HEK293 (cell line): ENCODE measurements at regions not wholly inside any gene's neighbourhood (a gene's known extent, or its start where the extent isn't known, plus 50 kb on each side); places are given as distances from the start of the nearest gene placed in this dataset.

Source experiments
- CTCF ChIA-PET: fragments of 350-600 bp; formaldehyde crosslinking; extraction: SDS; loops from one replicate; lab custom pipeline; 2021; ENCODE audit warnings: antibody characterized with exemption; lab: Yijun Ruan, JAX
- POLR2A ChIA-PET: fragments of 300-600 bp; formaldehyde crosslinking; extraction: SDS; loops from one replicate; lab custom pipeline; 2020; ENCODE audit warnings: antibody characterized with exemption, inconsistent platforms; lab: Yijun Ruan, JAX
- H3K27ac ChIP-seq: fragments of 200-500 bp; sonication (Bioruptor generic); 2 replicates; pipeline ENCODE4 v1.5.1; 2014; ENCODE audit warnings: low read depth, low read length, control low read depth, inconsistent platforms; ENCODE audit errors: extremely low read depth
- H3K36me3 ChIP-seq, 2 experiments: fragments of 200-500 bp in 1 of 2; sonication (Bioruptor generic) in 1 of 2; 1 replicate in 1 of 2; 2 replicates in 1 of 2; pipeline ENCODE4 v1.5.1; 2014 to 2017; ENCODE audit warnings: inconsistent platforms in 2 of 2, low read length in 2 of 2; ENCODE audit not compliant: control insufficient read depth in 2 of 2, insufficient read depth in 1 of 2
- H3K4me1 ChIP-seq: fragments of 200-500 bp; sonication (Bioruptor generic); 2 replicates; pipeline ENCODE4 v1.5.1; 2014; ENCODE audit warnings: mild to moderate bottlenecking, low read length, inconsistent platforms; ENCODE audit not compliant: control insufficient read depth, insufficient read depth
- H3K4me3 ChIP-seq: 2 replicates; pipeline ENCODE4 v1.5.1; 2011; ENCODE audit warnings: low read depth, mild to moderate bottlenecking, control low read depth, low read length, moderate library complexity
- H3K9me3 ChIP-seq: fragments of 200-500 bp; sonication (Bioruptor generic); 2 replicates; pipeline ENCODE4 v1.5.1; 2014; ENCODE audit warnings: low read depth, low read length, inconsistent platforms; ENCODE audit not compliant: control insufficient read depth, insufficient read depth
- GFI1B ChIP-seq: fragments of 450-650 bp; formaldehyde crosslinking; IDR thresholded peaks from 2 replicates; pipeline ENCODE4 v1.5.1; 2016; ENCODE audit warnings: missing biosample characterization, missing genetic modification characterization
- KLF7 ChIP-seq: fragments of 450-650 bp; formaldehyde crosslinking; IDR thresholded peaks from 2 replicates; pipeline ENCODE4 v1.5.1; 2016; ENCODE audit warnings: missing biosample characterization, missing genetic modification characterization, borderline replicate concordance
- KLF9 ChIP-seq: fragments of 450-650 bp; formaldehyde crosslinking; IDR thresholded peaks from 2 replicates; pipeline ENCODE4 v1.5.1; 2016; ENCODE audit warnings: missing biosample characterization, missing genetic modification characterization, low read depth
- MEIS1 ChIP-seq: sonication (generic); formaldehyde crosslinking; IDR thresholded peaks from 2 replicates; pipeline ENCODE4 v1.8.1; 2022; ENCODE audit warnings: missing genetic modification reagents, mild to moderate bottlenecking, borderline replicate concordance
- PRDM4 ChIP-seq: fragments of 450-650 bp; formaldehyde crosslinking; IDR thresholded peaks from 2 replicates; pipeline ENCODE4 v1.5.1; 2017; ENCODE audit warnings: missing biosample characterization, missing genetic modification characterization
- ZBTB11 ChIP-seq: fragments of 450-650 bp; formaldehyde crosslinking; conservative IDR thresholded peaks from 2 replicates; pipeline ENCODE4 v1.5.1; 2016; ENCODE audit warnings: low read depth, missing biosample characterization, missing genetic modification characterization
- ZNF362 ChIP-seq: fragments of 450-650 bp; formaldehyde crosslinking; IDR thresholded peaks from 2 replicates; pipeline ENCODE4 v1.5.1; 2016; ENCODE audit warnings: missing biosample characterization, missing genetic modification characterization
- ZNF426 ChIP-seq: fragments of 450-650 bp; formaldehyde crosslinking; IDR thresholded peaks from 2 replicates; pipeline ENCODE4 v1.5.1; 2017; ENCODE audit warnings: missing biosample characterization, missing genetic modification characterization, mild to moderate bottlenecking, inconsistent platforms, moderate library complexity
- ZNF433 ChIP-seq: fragments of 450-650 bp; formaldehyde crosslinking; IDR thresholded peaks from 2 replicates; pipeline ENCODE4 v1.5.1; 2016; ENCODE audit warnings: missing biosample characterization, missing genetic modification characterization, low read depth
- ZNF501 ChIP-seq: fragments of 450-650 bp; formaldehyde crosslinking; IDR thresholded peaks from 2 replicates; pipeline ENCODE4 v1.5.1; 2016; ENCODE audit warnings: missing biosample characterization, missing genetic modification characterization
- ZNF521 ChIP-seq: fragments of 450-650 bp; formaldehyde crosslinking; IDR thresholded peaks from 2 replicates; pipeline ENCODE4 v1.5.1; 2017; ENCODE audit warnings: missing biosample characterization, mild to moderate bottlenecking, missing genetic modification characterization
- ZNF529 ChIP-seq: fragments of 450-650 bp; formaldehyde crosslinking; IDR thresholded peaks from 2 replicates; pipeline ENCODE4 v1.5.1; 2017; ENCODE audit warnings: missing genetic modification characterization, missing biosample characterization; ENCODE audit not compliant: insufficient replicate concordance
- ZNF596 ChIP-seq: fragments of 450-650 bp; IDR thresholded peaks from 2 replicates; pipeline ENCODE4 v1.5.0; 2018; ENCODE audit warnings: missing biosample characterization, mild to moderate bottlenecking, missing genetic modification characterization, moderate library complexity
- ZNF610 ChIP-seq: fragments of 450-650 bp; formaldehyde crosslinking; IDR thresholded peaks from 2 replicates; pipeline ENCODE4 v1.5.1; 2016; ENCODE audit warnings: missing biosample characterization, missing genetic modification characterization, borderline replicate concordance
- ZNF624 ChIP-seq: fragments of 450-650 bp; formaldehyde crosslinking; IDR thresholded peaks from 2 replicates; pipeline ENCODE4 v1.5.1; 2017; ENCODE audit warnings: missing biosample characterization, missing genetic modification characterization
- ZNF645 ChIP-seq: fragments of 450-650 bp; formaldehyde crosslinking; IDR thresholded peaks from 2 replicates; pipeline ENCODE4; 2016; ENCODE audit warnings: missing biosample characterization, missing genetic modification characterization
- ZNF701 ChIP-seq: fragments of 450-650 bp; formaldehyde crosslinking; IDR thresholded peaks from 2 replicates; pipeline ENCODE4 v1.5.1; 2016; ENCODE audit warnings: missing biosample characterization, missing genetic modification characterization
- ZNF791 ChIP-seq: fragments of 450-650 bp; formaldehyde crosslinking; IDR thresholded peaks from 2 replicates; pipeline ENCODE4 v1.5.1; 2016; ENCODE audit warnings: missing biosample characterization, missing genetic modification characterization
- ZNF792 ChIP-seq: fragments of 450-650 bp; formaldehyde crosslinking; IDR thresholded peaks from 2 replicates; pipeline ENCODE4 v1.5.1; 2016; ENCODE audit warnings: missing biosample characterization, missing genetic modification characterization
- TF ChIP-seq, protein P1 (sequence below): fragments of 450-650 bp; formaldehyde crosslinking; IDR thresholded peaks from 2 replicates; pipeline ENCODE4 v1.5.1; 2016; ENCODE audit warnings: missing biosample characterization, missing genetic modification characterization, borderline replicate concordance

DNA sequence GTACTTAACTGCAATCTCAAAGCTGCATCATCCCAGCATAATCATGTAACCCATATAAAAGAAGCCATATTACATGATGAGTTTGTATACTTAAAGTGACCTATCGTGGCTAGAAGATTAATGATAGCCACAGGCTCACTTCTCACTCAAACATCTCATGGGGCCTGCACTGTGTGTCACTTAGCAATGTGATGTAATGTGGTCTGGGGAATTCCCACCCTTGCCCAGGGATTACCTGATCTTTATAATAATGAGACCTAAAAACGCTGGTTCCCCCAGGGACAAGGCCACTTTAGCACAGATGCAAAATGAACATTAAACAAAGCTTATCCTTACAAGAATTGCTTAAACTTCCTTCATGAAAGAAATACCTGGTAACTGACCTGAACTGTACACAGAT lies 427.1 kb upstream of the CNTNAP5 start (continued):
- TF ChIP-seq, protein P1, sequence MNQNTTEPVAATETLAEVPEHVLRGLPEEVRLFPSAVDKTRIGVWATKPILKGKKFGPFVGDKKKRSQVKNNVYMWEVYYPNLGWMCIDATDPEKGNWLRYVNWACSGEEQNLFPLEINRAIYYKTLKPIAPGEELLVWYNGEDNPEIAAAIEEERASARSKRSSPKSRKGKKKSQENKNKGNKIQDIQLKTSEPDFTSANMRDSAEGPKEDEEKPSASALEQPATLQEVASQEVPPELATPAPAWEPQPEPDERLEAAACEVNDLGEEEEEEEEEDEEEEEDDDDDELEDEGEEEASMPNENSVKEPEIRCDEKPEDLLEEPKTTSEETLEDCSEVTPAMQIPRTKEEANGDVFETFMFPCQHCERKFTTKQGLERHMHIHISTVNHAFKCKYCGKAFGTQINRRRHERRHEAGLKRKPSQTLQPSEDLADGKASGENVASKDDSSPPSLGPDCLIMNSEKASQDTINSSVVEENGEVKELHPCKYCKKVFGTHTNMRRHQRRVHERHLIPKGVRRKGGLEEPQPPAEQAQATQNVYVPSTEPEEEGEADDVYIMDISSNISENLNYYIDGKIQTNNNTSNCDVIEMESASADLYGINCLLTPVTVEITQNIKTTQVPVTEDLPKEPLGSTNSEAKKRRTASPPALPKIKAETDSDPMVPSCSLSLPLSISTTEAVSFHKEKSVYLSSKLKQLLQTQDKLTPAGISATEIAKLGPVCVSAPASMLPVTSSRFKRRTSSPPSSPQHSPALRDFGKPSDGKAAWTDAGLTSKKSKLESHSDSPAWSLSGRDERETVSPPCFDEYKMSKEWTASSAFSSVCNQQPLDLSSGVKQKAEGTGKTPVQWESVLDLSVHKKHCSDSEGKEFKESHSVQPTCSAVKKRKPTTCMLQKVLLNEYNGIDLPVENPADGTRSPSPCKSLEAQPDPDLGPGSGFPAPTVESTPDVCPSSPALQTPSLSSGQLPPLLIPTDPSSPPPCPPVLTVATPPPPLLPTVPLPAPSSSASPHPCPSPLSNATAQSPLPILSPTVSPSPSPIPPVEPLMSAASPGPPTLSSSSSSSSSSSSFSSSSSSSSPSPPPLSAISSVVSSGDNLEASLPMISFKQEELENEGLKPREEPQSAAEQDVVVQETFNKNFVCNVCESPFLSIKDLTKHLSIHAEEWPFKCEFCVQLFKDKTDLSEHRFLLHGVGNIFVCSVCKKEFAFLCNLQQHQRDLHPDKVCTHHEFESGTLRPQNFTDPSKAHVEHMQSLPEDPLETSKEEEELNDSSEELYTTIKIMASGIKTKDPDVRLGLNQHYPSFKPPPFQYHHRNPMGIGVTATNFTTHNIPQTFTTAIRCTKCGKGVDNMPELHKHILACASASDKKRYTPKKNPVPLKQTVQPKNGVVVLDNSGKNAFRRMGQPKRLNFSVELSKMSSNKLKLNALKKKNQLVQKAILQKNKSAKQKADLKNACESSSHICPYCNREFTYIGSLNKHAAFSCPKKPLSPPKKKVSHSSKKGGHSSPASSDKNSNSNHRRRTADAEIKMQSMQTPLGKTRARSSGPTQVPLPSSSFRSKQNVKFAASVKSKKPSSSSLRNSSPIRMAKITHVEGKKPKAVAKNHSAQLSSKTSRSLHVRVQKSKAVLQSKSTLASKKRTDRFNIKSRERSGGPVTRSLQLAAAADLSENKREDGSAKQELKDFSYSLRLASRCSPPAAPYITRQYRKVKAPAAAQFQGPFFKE (tag by site-specific recombination) = no peak
- TF ChIP-seq KLF7 (tag by site-specific recombination) (no peak), PRDM4 (tag by site-specific recombination) (no peak)

- Histone ChIP-seq H3K4me1 (no peaks in the 10 kb centered on the region), H3K36me3 (no peaks in the 10 kb centered on the region), H3K27ac (no peak overlapping the region), H3K4me3 (no peak overlapping the region), H3K9me3 (no peaks in the 10 kb centered on the region)
- POLR2A ChIA-PET = no interaction called here
- TF ChIP-seq ZNF624 (tag by site-specific recombination) = no peak
- no peak for TF ChIP-seq ZNF596
- no peak for TF ChIP-seq GFI1B (tag by site-specific recombination)
- TF ChIP-seq ZNF362 (tag by site-specific recombination) = no peak
- no peak for TF ChIP-seq ZNF426
- TF ChIP-seq ZNF792 (tag by site-specific recombination) = no peak
- TF ChIP-seq ZNF791 (tag by site-specific recombination) = no peak
- TF ChIP-seq MEIS1 (CRISPR knock-in tag) = no peak
- TF ChIP-seq ZNF701 (tag by site-specific recombination) = no peak
- no peak for TF ChIP-seq ZNF645 (tag by site-specific recombination)
- no peak for TF ChIP-seq ZBTB11
- TF ChIP-seq ZNF610 (tag by site-specific recombination) = no peak
- no peak for TF ChIP-seq ZNF521 (tag by site-specific recombination)
- no peak for TF ChIP-seq ZNF529 (tag by site-specific recombination)
- no peak for TF ChIP-seq ZNF433 (tag by site-specific recombination)
- no peak for TF ChIP-seq KLF9 (tag by site-specific recombination)
- no peak for TF ChIP-seq ZNF501 (tag by site-specific recombination)
- CTCF ChIA-PET = no interaction called here
Observed at GRCh38 chr2:123606631-123607030, 418.5 kb upstream of the CNTNAP5 start.
